ENCODE measurements at regions not wholly inside any gene's neighbourhood (a gene's known extent, or its start where the extent isn't known, plus 50 kb on each side); places are given as distances from the start of the nearest gene placed in this dataset.

- no TSS peak for BruUV-seq (replicated peaks)
- DNase-seq (ENCODE audit: unreplicated experiment): no peak
- no peak overlapping the region for H3K4me3 Mint-ChIP-seq (ENCODE audit: unreplicated experiment)
These were observed 2358.0 kb downstream of the PCDH7 start for GRCh38 chr4:33078145-33078544.

GRCh38 chr4:33080275-33080674, 2360.1 kb downstream of the PCDH7 start:
- DNase-seq (ENCODE audit: unreplicated experiment): no peak
- Mint-ChIP-seq H3K27ac (ENCODE audit: low read depth, unreplicated experiment) (no peak overlapping the region), H3K4me3 (ENCODE audit: unreplicated experiment) (no peak overlapping the region), H3K9me3 (ENCODE audit: unreplicated experiment) (no peaks in the 10 kb centered on the region), H3K4me1 (ENCODE audit: insufficient read depth, unreplicated experiment) (no peaks in the 10 kb centered on the region), H3K36me3 (ENCODE audit: insufficient read depth, unreplicated experiment) (no peaks in the 10 kb centered on the region), H3K27me3 (ENCODE audit: insufficient read depth, unreplicated experiment) (no peaks in the 10 kb centered on the region)
- ChIA-PET CTCF (interaction anchor here (1.3 kb wide), 1 partner anchor 19 kb away, joined by 5 read pairs; no protein-coding TSS in a partner anchor), POLR2A (interaction anchor here (0.7 kb wide), 1 partner anchor 19 kb away, joined by 5 read pairs; no protein-coding TSS in a partner anchor)
- no TSS peak for BruUV-seq (replicated peaks)
- intact Hi-C loops (cut with micrococcal nuclease): no loop called here
- TF ChIP-seq CTCF (IDR thresholded peaks at IDR 0.05; ENCODE audit: unreplicated experiment): no peak

More at GRCh38 chr4:33078145-33078544, 2358.0 kb downstream of the PCDH7 start:
- Mint-ChIP-seq H3K4me1 (ENCODE audit: insufficient read depth, unreplicated experiment) (peaks cover 7% of the 10 kb centered on the region), H3K9me3 (ENCODE audit: unreplicated experiment) (no peaks in the 10 kb centered on the region), H3K36me3 (ENCODE audit: insufficient read depth, unreplicated experiment) (no peaks in the 10 kb centered on the region), H3K27me3 (ENCODE audit: insufficient read depth, unreplicated experiment) (no peaks in the 10 kb centered on the region), H3K27ac (ENCODE audit: low read depth, unreplicated experiment) (no peak overlapping the region)
- intact Hi-C loops (cut with micrococcal nuclease): no loop called here
- CTCF ChIA-PET: no interaction called here
- POLR2A ChIA-PET: no interaction called here
- no peak for TF ChIP-seq CTCF (IDR thresholded peaks at IDR 0.05; ENCODE audit: unreplicated experiment)

- no TSS peak for BruUV-seq (replicated peaks)
- no peak overlapping the region for H3K27ac Mint-ChIP-seq (ENCODE audit: low read depth, unreplicated experiment)
- no peak for TF ChIP-seq CTCF (IDR thresholded peaks at IDR 0.05; ENCODE audit: unreplicated experiment)
- H3K9me3 Mint-ChIP-seq (ENCODE audit: unreplicated experiment): no peaks in the 10 kb centered on the region
- no peaks in the 10 kb centered on the region for H3K36me3 Mint-ChIP-seq (ENCODE audit: insufficient read depth, unreplicated experiment)
- ChIA-PET CTCF (interaction anchor here (0.8 kb wide), 1 partner anchor 15 kb away, joined by 3 read pairs; no protein-coding TSS in a partner anchor), POLR2A (interaction anchor here (0.6 kb wide), 1 partner anchor 27 kb away, joined by 3 read pairs; no protein-coding TSS in a partner anchor)
- H3K27me3 Mint-ChIP-seq (ENCODE audit: insufficient read depth, unreplicated experiment): no peaks in the 10 kb centered on the region
- intact Hi-C loops (cut with micrococcal nuclease): no loop called here
- peaks cover 7% of the 10 kb centered on the region for H3K4me1 Mint-ChIP-seq (ENCODE audit: insufficient read depth, unreplicated experiment)
- no peak overlapping the region for H3K4me3 Mint-ChIP-seq (ENCODE audit: unreplicated experiment)
- DNase-seq (ENCODE audit: unreplicated experiment): no peak
These were observed 2365.5 kb downstream of the PCDH7 start for GRCh38 chr4:33085709-33086108.

- intact Hi-C loops (cut with micrococcal nuclease): no loop called here
- TF ChIP-seq CTCF (IDR thresholded peaks at IDR 0.05; ENCODE audit: unreplicated experiment): no peak
- no TSS peak for BruUV-seq (replicated peaks)
- DNase-seq (ENCODE audit: unreplicated experiment): no peak
- H3K36me3 Mint-ChIP-seq (ENCODE audit: insufficient read depth, unreplicated experiment): no peaks in the 10 kb centered on the region
- POLR2A ChIA-PET: interaction anchor here (0.6 kb wide), 1 partner anchor 28 kb away, joined by 3 read pairs; no protein-coding TSS in a partner anchor
- H3K27me3 Mint-ChIP-seq (ENCODE audit: insufficient read depth, unreplicated experiment): no peaks in the 10 kb centered on the region
- peaks cover 7% of the 10 kb centered on the region for H3K4me1 Mint-ChIP-seq (ENCODE audit: insufficient read depth, unreplicated experiment)
- H3K27ac Mint-ChIP-seq (ENCODE audit: low read depth, unreplicated experiment): no peak overlapping the region
- H3K4me3 Mint-ChIP-seq (ENCODE audit: unreplicated experiment): no peak overlapping the region
- CTCF ChIA-PET: interaction anchor here (0.8 kb wide), 1 partner anchor 14 kb away, joined by 3 read pairs; no protein-coding TSS in a partner anchor
- no peaks in the 10 kb centered on the region for H3K9me3 Mint-ChIP-seq (ENCODE audit: unreplicated experiment)
These were observed 2366.3 kb downstream of the PCDH7 start for GRCh38 chr4:33086331-33086925.

All from MCF 10A (cell line).